ENCODE measurements at regions not wholly inside any gene's neighbourhood (a gene's known extent, or its start where the extent isn't known, plus 50 kb on each side); places are given as distances from the start of the nearest gene placed in this dataset.

DNA sequence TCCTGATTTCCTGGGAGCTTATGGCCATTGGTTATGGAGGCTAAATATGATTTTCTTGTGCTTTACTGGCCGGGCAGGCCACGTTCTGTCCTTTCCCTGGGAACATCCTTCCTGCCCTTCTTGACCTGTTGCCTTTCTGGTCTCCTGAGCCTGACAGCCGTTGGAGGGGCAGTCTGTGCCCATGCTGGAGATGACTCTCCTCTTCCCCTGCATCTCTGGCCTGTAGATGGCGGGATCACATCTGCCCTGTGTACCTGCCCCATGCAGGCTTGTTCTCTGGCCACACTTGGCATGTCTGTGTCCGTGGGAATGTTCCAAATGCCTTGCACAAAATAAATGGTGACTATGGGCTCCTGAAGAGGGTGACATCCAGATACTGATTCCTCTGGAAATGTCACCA lies 253.1 kb upstream of the IRX4 start:
- no peak for TF ChIP-seq POLR2A (IDR thresholded peaks at IDR 0.05)
- no peak for TF ChIP-seq CTCF (IDR thresholded peaks at IDR 0.05)
- TF ChIP-seq POLR2AphosphoS5 (IDR thresholded peaks at IDR 0.05) = no peak
- TF ChIP-seq EP300 (IDR thresholded peaks at IDR 0.05) = no peak

Data from suprapubic skin (tissue), 4 donors.